ENCODE measurements at regions not wholly inside any gene's neighbourhood (a gene's known extent, or its start where the extent isn't known, plus 50 kb on each side); places are given as distances from the start of the nearest gene placed in this dataset.
A peak's percentile ranks its signal among the peaks of the same experiment; 100 is the strongest.

DNA sequence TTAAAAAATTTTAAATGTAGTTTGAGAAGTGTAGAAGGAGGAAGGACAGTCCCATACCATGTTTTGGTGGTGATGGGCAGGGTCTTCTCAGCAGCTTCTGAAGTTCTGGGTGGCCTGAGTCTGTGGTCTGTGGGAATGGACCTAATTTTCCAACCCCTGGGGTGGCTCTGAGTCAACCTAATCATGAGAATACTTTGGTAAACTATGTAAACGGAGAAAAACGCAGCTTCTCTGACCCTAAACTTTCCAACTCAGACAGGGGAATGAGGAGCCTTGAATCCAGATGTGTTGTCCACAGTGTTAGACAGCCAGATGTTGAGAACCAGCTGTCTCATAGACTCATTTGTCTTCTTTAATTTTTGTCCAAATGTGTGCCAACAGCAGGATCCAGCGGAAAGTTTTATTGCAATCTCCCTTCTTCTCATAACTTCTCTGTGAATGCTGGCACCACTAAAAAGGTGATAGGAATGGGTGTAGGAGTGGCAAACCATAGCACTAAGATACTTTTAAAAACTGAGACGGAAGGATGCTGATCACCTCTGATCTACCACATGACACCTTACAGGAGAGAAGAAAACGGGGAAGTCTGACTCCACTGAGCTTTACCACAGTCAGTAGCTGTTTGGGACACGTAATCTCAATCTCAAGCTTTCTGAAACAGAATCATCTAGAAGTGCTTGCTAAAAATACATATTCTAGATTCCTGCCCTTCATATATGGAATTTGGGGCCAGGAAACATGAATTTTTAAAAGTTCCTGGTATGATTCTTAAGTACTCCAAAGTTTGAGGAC is 90.5 kb upstream of the PHYHIPL start:
- DNase-seq (ENCODE audit: low read depth) = no peak

DNA sequence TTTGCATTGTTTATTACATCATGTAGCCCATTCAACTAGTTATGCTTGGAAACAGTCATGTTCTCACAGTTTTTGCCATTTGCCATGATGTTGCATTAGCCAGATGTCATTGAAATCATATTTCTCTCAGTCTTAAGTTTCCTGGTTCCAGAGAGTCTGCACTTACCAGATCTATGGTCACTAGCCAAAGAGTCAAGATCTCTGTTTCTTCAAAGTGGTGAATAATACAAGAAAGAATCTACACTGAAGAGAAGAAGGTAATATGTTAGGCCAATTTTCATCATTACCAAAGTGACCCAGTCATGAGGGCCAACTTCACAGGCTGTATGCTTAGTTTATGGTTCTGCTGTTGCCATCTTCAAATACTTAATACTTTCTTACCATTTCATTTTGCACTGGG is 89.0 kb upstream of the PHYHIPL start:
- DNase-seq (ENCODE audit: low read depth) = no peak

- DNase-seq (ENCODE audit: low read depth) = no peak
Measured at GRCh38 chr10:59088912-59089573, 87.4 kb upstream of the PHYHIPL start.

DNA sequence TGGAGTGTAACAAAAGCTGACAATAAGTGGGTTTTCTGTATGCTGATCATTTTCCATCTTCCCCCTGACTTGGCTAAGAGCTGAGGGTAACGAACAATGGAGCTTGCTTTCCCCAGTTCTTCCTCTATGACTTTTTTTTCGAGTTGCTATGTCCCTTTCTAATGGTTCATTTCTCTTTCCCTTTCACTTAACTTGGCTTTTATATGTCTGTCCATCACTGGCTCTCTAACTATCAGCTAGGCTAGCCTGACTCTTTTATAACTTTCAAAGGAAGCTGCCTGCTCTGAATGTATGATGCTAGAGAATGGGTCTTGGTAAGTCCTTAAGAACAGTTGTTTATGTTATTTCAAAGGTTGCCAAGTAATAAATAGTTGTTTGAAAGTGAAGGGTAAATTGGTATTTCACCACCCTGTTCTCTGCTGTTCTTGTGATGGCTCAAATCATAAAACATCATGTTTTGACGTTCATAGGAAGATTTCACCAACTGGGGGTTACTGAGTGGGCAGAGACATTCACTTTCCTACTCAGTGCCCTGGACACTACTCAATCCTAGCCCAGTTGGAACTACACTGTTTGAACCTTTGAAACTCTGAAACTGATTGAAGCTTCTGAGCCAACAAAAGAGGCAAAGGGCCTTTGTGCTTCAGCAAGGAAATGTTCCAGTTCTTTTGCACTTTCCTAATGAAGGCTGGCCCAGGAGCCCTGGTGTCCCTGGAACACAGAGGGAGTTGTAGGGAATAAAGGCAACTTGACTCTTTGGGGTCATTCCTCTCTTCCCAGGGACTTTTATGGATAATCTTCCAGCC is 85.4 kb upstream of the PHYHIPL start:
- no peak for DNase-seq (ENCODE audit: low read depth)

DNA sequence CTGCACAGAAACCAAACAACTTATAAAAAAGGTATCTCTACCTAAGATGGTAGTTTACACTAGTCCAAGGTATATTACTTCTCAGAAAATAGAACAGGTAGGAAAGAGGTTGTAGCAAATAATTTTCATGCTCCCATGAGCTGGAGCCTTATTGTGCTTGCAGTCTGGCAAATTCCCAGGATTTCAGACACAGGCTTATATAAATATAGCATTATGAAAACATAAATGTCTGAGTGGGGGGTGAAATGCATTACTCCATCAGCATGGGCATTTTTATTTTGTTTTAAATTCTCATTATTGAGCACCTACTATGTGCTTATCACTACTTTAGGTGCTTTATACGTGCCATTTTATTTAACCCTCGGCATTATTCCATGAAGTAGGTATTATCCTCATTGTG is 83.0 kb upstream of the PHYHIPL start:
- no peak for DNase-seq (ENCODE audit: low read depth)

GRCh38 chr10:59096631-59097030 is 79.8 kb upstream of the PHYHIPL start:
- DNase-seq (ENCODE audit: low read depth) = no peak

GRCh38 chr10:59098387-59098786 is 78.1 kb upstream of the PHYHIPL start:
- DNase-seq (ENCODE audit: low read depth) = peak; percentile 18

- DNase-seq (ENCODE audit: low read depth) = peak; percentile 51
Measured at GRCh38 chr10:59098831-59099452, 77.5 kb upstream of the PHYHIPL start.

DNA sequence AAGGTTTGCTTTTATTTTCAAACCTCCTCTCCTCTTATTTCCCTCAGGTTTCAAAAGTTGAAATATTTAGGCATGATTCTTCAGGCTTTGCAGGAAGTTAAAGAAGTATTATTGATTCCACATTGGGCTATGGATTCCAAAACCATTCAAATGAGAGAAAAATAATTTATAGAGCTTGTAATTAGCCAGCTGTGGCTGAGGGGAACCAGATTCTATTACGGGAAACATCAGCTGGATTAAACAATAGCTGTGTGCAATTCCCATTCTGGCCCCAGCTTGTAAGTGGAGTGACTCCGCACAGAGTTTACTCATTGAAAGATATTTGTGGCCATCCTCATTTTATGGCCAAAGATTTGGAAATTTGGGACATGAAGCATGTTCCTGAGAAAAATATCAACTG is 77.0 kb upstream of the PHYHIPL start:
- DNase-seq (ENCODE audit: low read depth) = no peak

DNA sequence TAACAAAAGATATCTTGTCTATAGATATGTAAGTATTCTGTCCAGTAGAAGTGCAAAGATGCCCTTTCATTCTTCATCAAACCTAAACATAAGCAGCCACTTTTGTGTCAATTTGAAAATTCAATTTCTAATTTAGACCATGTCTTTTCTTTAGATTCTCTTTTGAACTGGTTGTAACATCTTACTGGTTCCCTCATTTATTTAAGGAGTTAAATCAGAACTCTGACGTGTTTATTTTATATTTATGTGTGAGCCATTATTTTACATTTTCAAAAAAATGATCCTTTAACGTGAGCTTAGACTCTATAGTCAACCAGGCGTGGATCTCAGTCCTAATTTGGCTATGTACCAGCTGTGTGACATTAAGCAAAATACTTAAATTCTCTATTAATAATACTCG is 74.0 kb upstream of the PHYHIPL start:
- no peak for DNase-seq (ENCODE audit: low read depth)

DNA sequence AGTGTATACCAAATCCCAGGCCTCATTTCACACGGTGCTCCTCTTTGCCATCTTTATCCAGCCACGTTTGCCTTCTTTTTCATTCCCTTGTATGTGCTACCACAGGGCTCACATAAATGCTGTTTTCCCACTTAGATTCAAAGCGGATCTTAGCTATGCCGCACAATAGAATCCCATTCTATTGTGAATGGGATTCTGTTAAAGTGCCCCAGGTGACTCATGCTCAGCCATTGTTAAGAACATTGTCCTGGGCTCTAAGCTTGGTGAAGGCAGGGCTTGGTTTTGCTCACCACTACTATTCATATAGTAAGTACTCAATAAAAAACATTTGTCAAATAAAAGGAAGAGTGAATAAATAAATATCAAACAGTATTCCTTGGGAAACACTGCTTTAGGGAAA is 72.3 kb upstream of the PHYHIPL start:
- no peak for DNase-seq (ENCODE audit: low read depth)

DNA sequence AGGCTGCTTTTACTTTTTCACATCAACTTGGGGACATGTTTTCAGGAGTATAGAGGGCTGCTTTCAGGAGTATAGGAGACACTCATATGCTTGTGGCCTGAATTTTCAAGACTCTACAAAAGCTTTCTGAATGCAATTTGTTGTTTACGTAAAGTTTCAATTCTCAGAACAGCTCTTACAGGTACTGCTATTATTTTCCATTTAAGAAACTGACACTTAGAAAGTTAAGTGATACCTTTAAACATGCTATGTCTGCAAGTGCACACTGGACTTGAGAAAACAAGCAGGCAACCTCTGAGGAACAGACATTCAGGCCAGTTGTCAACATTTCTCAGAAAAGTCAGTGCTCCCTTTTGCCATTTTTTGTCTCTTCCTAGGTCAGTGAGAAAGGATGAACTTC is 70.0 kb upstream of the PHYHIPL start:
- no peak for DNase-seq (ENCODE audit: low read depth)

DNA sequence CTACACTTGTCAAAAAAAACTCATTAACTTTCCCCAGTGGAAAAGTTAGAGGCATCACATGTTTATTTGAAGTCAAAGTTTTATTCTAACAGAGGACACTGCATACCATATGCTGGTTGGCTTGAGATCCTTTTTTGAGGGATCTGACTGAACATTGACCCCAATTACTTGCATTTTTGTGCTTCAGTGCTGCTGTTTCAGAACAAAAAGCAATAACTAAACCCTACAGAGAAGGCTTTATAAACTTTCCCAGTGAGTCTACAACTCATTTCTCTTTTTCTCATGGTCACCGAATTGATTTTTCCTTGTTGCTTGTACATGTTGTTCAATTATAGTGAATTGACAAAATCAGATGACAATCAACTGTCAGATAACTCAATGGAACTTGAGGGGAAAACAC is 69.3 kb upstream of the PHYHIPL start:
- no peak for DNase-seq (ENCODE audit: low read depth)

DNA sequence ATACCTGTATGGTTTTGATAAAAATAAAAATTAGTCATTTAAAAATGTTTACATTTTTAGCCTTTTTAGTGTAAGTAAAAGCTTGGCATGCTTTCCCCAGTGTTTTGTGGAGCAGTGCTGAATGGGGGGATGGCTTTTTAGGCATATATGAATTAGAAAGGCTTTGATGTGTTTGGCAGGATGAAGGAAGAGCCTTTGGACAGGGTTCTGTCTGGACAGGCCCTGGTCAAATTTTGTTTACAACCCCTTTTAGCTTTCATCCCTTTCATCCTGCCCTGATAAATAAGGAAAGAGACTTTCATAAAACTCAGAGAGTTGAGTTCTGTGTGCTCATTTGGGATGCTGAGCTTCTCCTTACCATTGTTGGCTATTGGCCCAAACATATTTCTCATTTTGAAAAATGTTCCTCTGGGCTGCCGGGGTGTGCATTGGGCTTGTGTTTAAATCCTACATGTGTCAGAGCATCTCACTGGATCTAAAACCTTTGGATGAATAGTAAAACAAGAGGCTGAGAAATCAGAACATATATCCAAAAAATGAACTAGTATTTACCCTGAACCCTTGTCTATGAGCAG is 68.1 kb upstream of the PHYHIPL start:
- DNase-seq (ENCODE audit: low read depth) = no peak

DNA sequence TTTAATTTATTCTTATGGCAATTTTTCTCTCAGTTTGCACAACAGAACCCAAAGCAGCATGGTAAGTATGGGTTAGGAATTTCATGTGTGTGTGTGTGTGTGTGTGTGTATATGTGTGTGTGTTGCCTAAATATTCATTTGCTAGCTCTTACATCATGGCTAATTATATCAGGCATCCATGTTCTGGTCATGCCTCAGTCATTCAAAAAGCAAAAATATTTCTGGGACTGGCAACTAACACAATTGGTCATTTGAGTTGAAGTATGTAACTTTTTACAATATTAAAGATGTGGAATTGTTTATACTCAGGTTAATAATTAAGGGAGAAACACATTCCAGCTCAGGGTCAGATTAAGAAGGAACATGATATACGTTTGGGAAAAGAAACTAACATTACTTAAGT is 67.6 kb upstream of the PHYHIPL start:
- no peak for DNase-seq (ENCODE audit: low read depth)

DNA sequence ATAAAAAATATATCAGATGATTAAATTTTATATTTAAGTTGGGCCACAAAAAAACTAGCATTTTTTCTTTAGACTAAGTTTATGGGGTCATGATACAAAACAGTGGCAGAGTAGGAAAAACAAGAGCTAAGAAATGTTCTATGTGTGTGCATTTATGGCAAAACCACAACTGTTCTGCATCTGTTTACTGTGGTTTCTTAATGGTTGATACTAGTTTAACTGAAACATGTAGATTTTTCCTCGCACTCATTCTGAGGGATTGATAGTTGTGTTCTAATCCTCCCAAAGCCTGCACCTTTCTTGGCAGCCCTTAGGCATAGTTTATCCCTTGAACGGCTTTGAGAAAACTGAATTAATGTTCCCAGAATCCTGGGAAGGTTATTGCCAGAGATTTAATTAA is 66.6 kb upstream of the PHYHIPL start:
- DNase-seq (ENCODE audit: low read depth) = no peak

DNA sequence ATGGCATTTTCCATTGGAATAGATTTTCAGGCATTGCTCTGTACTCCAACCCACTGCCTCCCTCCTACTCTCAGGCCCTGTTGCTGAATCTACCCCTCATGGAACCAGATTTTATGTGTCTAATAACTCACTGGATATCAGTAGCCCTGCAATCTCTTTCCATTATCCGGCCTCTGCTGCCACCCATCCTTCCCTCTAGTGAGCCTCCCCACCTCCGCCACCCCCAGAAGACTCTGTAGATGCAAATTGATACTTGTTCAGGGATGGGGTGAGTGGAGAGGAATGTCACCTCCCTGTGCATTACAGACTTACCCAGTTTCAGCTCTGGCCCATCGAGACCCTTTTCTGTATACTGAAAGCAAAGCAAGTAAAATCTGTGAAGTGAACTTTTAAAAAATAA is 52.3 kb upstream of the PHYHIPL start:
- no peak for DNase-seq (ENCODE audit: low read depth)

GRCh38 chr10:59125666-59126065 is 50.8 kb upstream of the PHYHIPL start:
- no peak for DNase-seq (ENCODE audit: low read depth)

- DNase-seq (ENCODE audit: low read depth) = no peak
Measured at GRCh38 chr10:59126261-59126660, 50.2 kb upstream of the PHYHIPL start.

Data from RPMI7951 (cell line).